Body of pancreas (tissue), 4 donors: ENCODE measurements at regions not wholly inside any gene's neighbourhood (a gene's known extent, or its start where the extent isn't known, plus 50 kb on each side); places are given as distances from the start of the nearest gene placed in this dataset.

ENCODE experiments used
- CTCF ChIP-seq, 7 experiments: fragments of 450-650 bp in 4 of 7; fragments of 200-600 bp in 3 of 7; sonication (generic) in 3 of 7; IDR thresholded peaks; one replicate each; pipeline ENCODE4 v1.5.1; 2016 to 2019; ENCODE audit warnings: antibody characterized with exemption in 7 of 7
- POLR2A ChIP-seq, 3 donors: fragments of 450-650 bp; IDR thresholded peaks; one replicate each; pipeline ENCODE4 v1.6.1; 2016; ENCODE audit warnings: antibody characterized with exemption in 3 of 3, mild to moderate bottlenecking in 2 of 3

- TF ChIP-seq CTCF (IDR thresholded peaks at IDR 0.05) (no peak), POLR2A (IDR thresholded peaks at IDR 0.05) (no peak)
Observed at GRCh38 chr21:22758478-22758877, 1760.3 kb downstream of the NCAM2 start.
